22Rv1 (cell line): ENCODE measurements at regions not wholly inside any gene's neighbourhood (a gene's known extent, or its start where the extent isn't known, plus 50 kb on each side); places are given as distances from the start of the nearest gene placed in this dataset.
"Not testable (repeated sequence)": the region's sequence is repeated elsewhere in the genome, so short reads cannot be mapped to it uniquely, and the experiment has no call there.

Source experiments
- H3K27ac ChIP-seq: fragments of 450-650 bp; 2 replicates; pipeline ENCODE4 v1.5.1; 2017
- CTCF ChIP-seq: fragments of 450-650 bp; IDR thresholded peaks from 2 replicates; pipeline ENCODE4 v1.5.1; 2017; ENCODE audit warnings: mild to moderate bottlenecking
- ZFX ChIP-seq: fragments of 450-650 bp; IDR thresholded peaks from 2 replicates; pipeline ENCODE4 v1.6.1; 2017; ENCODE audit warnings: antibody characterized with exemption, borderline replicate concordance

- TF ChIP-seq ZFX = no peak
- TF ChIP-seq CTCF = no peak
- no peak overlapping the region for H3K27ac ChIP-seq
These were observed 214.7 kb downstream of the OR4C45 start for GRCh38 chr11:50247309-50247874.

GRCh38 chr11:50267851-50268250 is 235.2 kb downstream of the OR4C45 start:
- no peak overlapping the region for H3K27ac ChIP-seq
- TF ChIP-seq CTCF = no peak
- no peak for TF ChIP-seq ZFX

- TF ChIP-seq CTCF = no peak
- TF ChIP-seq ZFX = no peak
- H3K27ac ChIP-seq = no peak overlapping the region
These were observed 242.5 kb downstream of the OR4C45 start for GRCh38 chr11:50275133-50275532.

GRCh38 chr11:50278756-50279155 is 246.1 kb downstream of the OR4C45 start:
- no peak overlapping the region for H3K27ac ChIP-seq
- no peak for TF ChIP-seq ZFX
- no peak for TF ChIP-seq CTCF

GRCh38 chr11:50298182-50298988 is 265.7 kb downstream of the OR4C45 start:
- H3K27ac ChIP-seq = no peak overlapping the region
- TF ChIP-seq ZFX = no peak
- TF ChIP-seq CTCF = no peak

- not testable (repeated sequence) for H3K27ac ChIP-seq
These were observed 298.0 kb downstream of the OR4C45 start for GRCh38 chr11:50330723-50331122.

GRCh38 chr11:50333861-50334260 is 301.2 kb downstream of the OR4C45 start:
- TF ChIP-seq CTCF = no peak
- TF ChIP-seq ZFX = no peak
- no peak overlapping the region for H3K27ac ChIP-seq

GRCh38 chr11:50337432-50337831 is 304.8 kb downstream of the OR4C45 start:
- not testable (repeated sequence) for H3K27ac ChIP-seq

GRCh38 chr11:50348018-50348417 is 315.3 kb downstream of the OR4C45 start:
- not testable (repeated sequence) for H3K27ac ChIP-seq
